GM10248 (cell line): ENCODE measurements at regions not wholly inside any gene's neighbourhood (a gene's known extent, or its start where the extent isn't known, plus 50 kb on each side); places are given as distances from the start of the nearest gene placed in this dataset.

ENCODE experiments used
- CTCF ChIA-PET: fragments of 300-600 bp; sonication (Branson Sonifier 250); formaldehyde crosslinking; extraction: SDS; loops from one replicate; lab custom pipeline; 2021; ENCODE audit warnings: antibody characterized with exemption; lab: Yijun Ruan, JAX
- POLR2A ChIA-PET: fragments of 350-650 bp; sonication (Branson Sonifier 250); formaldehyde crosslinking; extraction: SDS; loops from one replicate; lab custom pipeline; 2020; ENCODE audit warnings: antibody characterized with exemption; lab: Yijun Ruan, JAX
- DNase-seq: peaks from one replicate; pipeline ENCODE4 v3.0.0; 2012; ENCODE audit errors: extremely low spot score
- CTCF ChIP-seq: IDR thresholded peaks from 2 replicates; pipeline ENCODE4 v1.5.1; 2012; ENCODE audit warnings: mild to moderate bottlenecking, low read depth; ENCODE audit errors: extremely low read depth, missing control alignments, control extremely low read depth

- DNase-seq, result no peak
- no peak for TF ChIP-seq CTCF
- ChIA-PET POLR2A (no interaction called here), CTCF (no interaction called here)
Observed at GRCh38 chr1:169003864-169004516, 102.5 kb upstream of the ATP1B1 start.

- ChIA-PET CTCF (interaction anchor here (1.0 to 1.1 kb wide), 2 partner anchors 12 to 391 kb away, joined by 3 to 5 read pairs; no protein-coding TSS in a partner anchor), POLR2A (no interaction called here)
- TF ChIP-seq CTCF, result no peak
Observed at GRCh38 chr1:169005776-169006175, 100.7 kb upstream of the ATP1B1 start.

GRCh38 chr1:169009666-169010065 lies 96.8 kb upstream of the ATP1B1 start:
- ChIA-PET POLR2A (no interaction called here), CTCF (no interaction called here)
- TF ChIP-seq CTCF, result no peak
- DNase-seq, result peak; percentile 26

More at GRCh38 chr1:169005776-169006175, 100.7 kb upstream of the ATP1B1 start:
- DNase-seq, result no peak

GRCh38 chr1:169012416-169012815 lies 94.1 kb upstream of the ATP1B1 start:
- no peak for TF ChIP-seq CTCF
- CTCF ChIA-PET, result no interaction called here
- POLR2A ChIA-PET, result no interaction called here
- DNase-seq, result peak; percentile 44

GRCh38 chr1:169013821-169014220 lies 92.7 kb upstream of the ATP1B1 start:
- ChIA-PET CTCF (interaction anchor here (1.0 kb wide), 1 partner anchor 11 kb away, joined by 3 read pairs; no protein-coding TSS in a partner anchor), POLR2A (no interaction called here)
- DNase-seq, result no peak
- TF ChIP-seq CTCF, result no peak

- ChIA-PET CTCF (no interaction called here), POLR2A (no interaction called here)
- no peak for DNase-seq
- no peak for TF ChIP-seq CTCF
Observed at GRCh38 chr1:169015464-169015863, 91.0 kb upstream of the ATP1B1 start.

GRCh38 chr1:169018751-169019150 lies 87.7 kb upstream of the ATP1B1 start:
- ChIA-PET CTCF (interaction anchor here (1.2 kb wide), 2 partner anchors 23 to 70 kb away, joined by 3 to 4 read pairs; no protein-coding TSS in a partner anchor), POLR2A (no interaction called here)
- no peak for TF ChIP-seq CTCF
- DNase-seq, result no peak
